Activated T-helper 1 cell treated with Interleukin-2 at 50 U/mL for 16 hours (primary cell): ENCODE measurements at regions not wholly inside any gene's neighbourhood (a gene's known extent, or its start where the extent isn't known, plus 50 kb on each side); places are given as distances from the start of the nearest gene placed in this dataset.

ENCODE experiments used
- DNase-seq: peaks from one replicate; pipeline ENCODE4 v3.0.0-alpha.2; 2020; ENCODE audit warnings: low read depth

- no peak for DNase-seq
Observed at GRCh38 chr17:15039366-15039765, 225.8 kb downstream of the PMP22 start.

- DNase-seq, result no peak
Observed at GRCh38 chr17:15038656-15039055, 226.5 kb downstream of the PMP22 start.

- no peak for DNase-seq
Observed at GRCh38 chr17:15036238-15036637, 228.9 kb downstream of the PMP22 start.

- no peak for DNase-seq
Observed at GRCh38 chr17:15031975-15032374, 233.2 kb downstream of the PMP22 start.

GRCh38 chr17:15029469-15029868, 235.7 kb downstream of the PMP22 start:
- no peak for DNase-seq

GRCh38 chr17:15027853-15028252, 237.3 kb downstream of the PMP22 start:
- no peak for DNase-seq

- DNase-seq, result no peak
Observed at GRCh38 chr17:15026088-15026487, 239.0 kb downstream of the PMP22 start.

GRCh38 chr17:15023589-15024336, 241.4 kb downstream of the PMP22 start:
- DNase-seq, result no peak

GRCh38 chr17:15019158-15019557, 246.0 kb downstream of the PMP22 start:
- DNase-seq, result no peak

- no peak for DNase-seq
Observed at GRCh38 chr17:15012351-15012980, 252.7 kb downstream of the PMP22 start.

GRCh38 chr17:15009087-15009486, 256.0 kb downstream of the PMP22 start:
- no peak for DNase-seq

- DNase-seq, result no peak
Observed at GRCh38 chr17:15007147-15007553, 258.0 kb downstream of the PMP22 start.

- DNase-seq, result no peak
Observed at GRCh38 chr17:15006421-15007128, 258.6 kb downstream of the PMP22 start.

- DNase-seq, result no peak
Observed at GRCh38 chr17:15000661-15001060, 264.5 kb downstream of the PMP22 start.

- no peak for DNase-seq
Observed at GRCh38 chr17:14997290-14997689, 267.8 kb downstream of the PMP22 start.

GRCh38 chr17:14986127-14986526, 279.0 kb downstream of the PMP22 start:
- no peak for DNase-seq

GRCh38 chr17:14972844-14973243, 292.3 kb downstream of the PMP22 start:
- DNase-seq, result no peak

GRCh38 chr17:14971054-14971453, 294.1 kb downstream of the PMP22 start:
- DNase-seq, result no peak

GRCh38 chr17:14959106-14959648, 305.9 kb downstream of the PMP22 start:
- no peak for DNase-seq

- DNase-seq, result no peak
Observed at GRCh38 chr17:14953405-14953804, 311.7 kb downstream of the PMP22 start.

GRCh38 chr17:14950686-14951085, 314.4 kb downstream of the PMP22 start:
- DNase-seq, result no peak

GRCh38 chr17:14950216-14950615, 314.9 kb downstream of the PMP22 start:
- DNase-seq, result no peak

GRCh38 chr17:14947671-14948070, 317.5 kb downstream of the PMP22 start:
- DNase-seq, result no peak
